ENCODE measurements at regions not wholly inside any gene's neighbourhood (a gene's known extent, or its start where the extent isn't known, plus 50 kb on each side); places are given as distances from the start of the nearest gene placed in this dataset.
A peak's percentile ranks its signal among the peaks of the same experiment; 100 is the strongest.

GRCh38 chr15:62459875-62460274 is 294.8 kb upstream of the C2CD4B start:
- intact Hi-C loops (cut with DNase I) = no loop called here
- Histone ChIP-seq H3K9me3 (no peaks in the 10 kb centered on the region), H3K27me3 (no peaks in the 10 kb centered on the region), H3K4me3 (no peak overlapping the region), H3K36me3 (no peaks in the 10 kb centered on the region), H3K27ac (no peak overlapping the region), H3K4me1 (peaks cover 10% of the 10 kb centered on the region)
- DNase-seq (ENCODE audit: extremely low spot score in 2 of 2) = no peak
- TF ChIP-seq CTCF (IDR thresholded peaks at IDR 0.05) (no peak), POLR2A (IDR thresholded peaks at IDR 0.05) (no peak)

GRCh38 chr15:62462268-62462667 is 297.2 kb upstream of the C2CD4B start:
- intact Hi-C loops (cut with DNase I) = no loop called here
- H3K27ac ChIP-seq = peak overlapping the region; percentile 56

GRCh38 chr15:62462721-62463120 is 297.6 kb upstream of the C2CD4B start:
- Histone ChIP-seq H3K27me3 (no peaks in the 10 kb centered on the region), H3K4me3 (no peak overlapping the region), H3K36me3 (no peaks in the 10 kb centered on the region), H3K9me3 (no peaks in the 10 kb centered on the region), H3K4me1 (peaks cover 13% of the 10 kb centered on the region), H3K27ac (peak overlapping the region; percentile 56)
- intact Hi-C loops (cut with DNase I) = no loop called here
- peak in 1 of 2 donors; percentile 20 for TF ChIP-seq POLR2AphosphoS5 (IDR thresholded peaks at IDR 0.05; ENCODE audit: insufficient read depth in 1 of 2, low read depth in 1 of 2)
- TF ChIP-seq CTCF (IDR thresholded peaks at IDR 0.05) = no peak
- no peak for TF ChIP-seq POLR2A (IDR thresholded peaks at IDR 0.05)
- no peak for DNase-seq (ENCODE audit: extremely low spot score in 2 of 2)

More at GRCh38 chr15:62462268-62462667, 297.2 kb upstream of the C2CD4B start:
- no peaks in the 10 kb centered on the region for H3K9me3 ChIP-seq
- H3K4me3 ChIP-seq = no peak overlapping the region
- H3K4me1 ChIP-seq = peaks cover 10% of the 10 kb centered on the region
- H3K36me3 ChIP-seq = no peaks in the 10 kb centered on the region
- no peaks in the 10 kb centered on the region for H3K27me3 ChIP-seq
- no peak for DNase-seq (ENCODE audit: extremely low spot score in 2 of 2)
- TF ChIP-seq POLR2AphosphoS5 (IDR thresholded peaks at IDR 0.05; ENCODE audit: insufficient read depth in 1 of 2, low read depth in 1 of 2) (no peak), CTCF (IDR thresholded peaks at IDR 0.05) (no peak), POLR2A (IDR thresholded peaks at IDR 0.05) (no peak)

GRCh38 chr15:62464705-62465104 is 299.6 kb upstream of the C2CD4B start:
- TF ChIP-seq POLR2AphosphoS5 (IDR thresholded peaks at IDR 0.05; ENCODE audit: insufficient read depth in 1 of 2, low read depth in 1 of 2) (no peak), POLR2A (IDR thresholded peaks at IDR 0.05) (no peak), CTCF (IDR thresholded peaks at IDR 0.05) (no peak)
- Histone ChIP-seq H3K36me3 (no peaks in the 10 kb centered on the region), H3K9me3 (no peaks in the 10 kb centered on the region), H3K27ac (no peak overlapping the region), H3K27me3 (no peaks in the 10 kb centered on the region), H3K4me1 (peaks cover 24% of the 10 kb centered on the region), H3K4me3 (no peak overlapping the region)
- intact Hi-C loops (cut with DNase I) = no loop called here
- no peak for DNase-seq (ENCODE audit: extremely low spot score in 2 of 2)

- Histone ChIP-seq H3K9me3 (no peaks in the 10 kb centered on the region), H3K27me3 (no peaks in the 10 kb centered on the region), H3K27ac (no peak overlapping the region), H3K4me3 (no peak overlapping the region), H3K36me3 (no peaks in the 10 kb centered on the region), H3K4me1 (peaks cover 29% of the 10 kb centered on the region)
- intact Hi-C loops (cut with DNase I) = no loop called here
- no peak for TF ChIP-seq POLR2AphosphoS5 (IDR thresholded peaks at IDR 0.05; ENCODE audit: insufficient read depth in 1 of 2, low read depth in 1 of 2)
- no peak for TF ChIP-seq POLR2A (IDR thresholded peaks at IDR 0.05)
- no peak for TF ChIP-seq CTCF (IDR thresholded peaks at IDR 0.05)
- no peak for DNase-seq (ENCODE audit: extremely low spot score in 2 of 2)
Measured at GRCh38 chr15:62465173-62465572, 300.1 kb upstream of the C2CD4B start.
